Choroid plexus epithelial cell (primary cell): ENCODE measurements at regions not wholly inside any gene's neighbourhood (a gene's known extent, or its start where the extent isn't known, plus 50 kb on each side); places are given as distances from the start of the nearest gene placed in this dataset.

Source experiments
- DNase-seq: peaks from one replicate; pipeline ENCODE4 v3.0.0-alpha.2; 2010; ENCODE audit warnings: low read depth
- H3K4me3 ChIP-seq: 2 replicates; pipeline ENCODE4 v1.5.1; 2011; ENCODE audit warnings: low read depth, mild to moderate bottlenecking, control low read depth, low read length, moderate library complexity
- TF ChIP-seq, protein P1 (sequence below): conservative IDR thresholded peaks from 2 replicates; pipeline ENCODE4 v1.5.1; 2011; ENCODE audit warnings: low read depth, mild to moderate bottlenecking, control low read depth, inconsistent platforms, low read length, moderate library complexity

- no peak overlapping the region for H3K4me3 ChIP-seq
- no peak for DNase-seq
- TF ChIP-seq, protein P1, sequence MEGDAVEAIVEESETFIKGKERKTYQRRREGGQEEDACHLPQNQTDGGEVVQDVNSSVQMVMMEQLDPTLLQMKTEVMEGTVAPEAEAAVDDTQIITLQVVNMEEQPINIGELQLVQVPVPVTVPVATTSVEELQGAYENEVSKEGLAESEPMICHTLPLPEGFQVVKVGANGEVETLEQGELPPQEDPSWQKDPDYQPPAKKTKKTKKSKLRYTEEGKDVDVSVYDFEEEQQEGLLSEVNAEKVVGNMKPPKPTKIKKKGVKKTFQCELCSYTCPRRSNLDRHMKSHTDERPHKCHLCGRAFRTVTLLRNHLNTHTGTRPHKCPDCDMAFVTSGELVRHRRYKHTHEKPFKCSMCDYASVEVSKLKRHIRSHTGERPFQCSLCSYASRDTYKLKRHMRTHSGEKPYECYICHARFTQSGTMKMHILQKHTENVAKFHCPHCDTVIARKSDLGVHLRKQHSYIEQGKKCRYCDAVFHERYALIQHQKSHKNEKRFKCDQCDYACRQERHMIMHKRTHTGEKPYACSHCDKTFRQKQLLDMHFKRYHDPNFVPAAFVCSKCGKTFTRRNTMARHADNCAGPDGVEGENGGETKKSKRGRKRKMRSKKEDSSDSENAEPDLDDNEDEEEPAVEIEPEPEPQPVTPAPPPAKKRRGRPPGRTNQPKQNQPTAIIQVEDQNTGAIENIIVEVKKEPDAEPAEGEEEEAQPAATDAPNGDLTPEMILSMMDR, result no peak
These were observed 75.5 kb downstream of the PALM2AKAP2 start for GRCh38 chr9:109855540-109855939.

DNA sequence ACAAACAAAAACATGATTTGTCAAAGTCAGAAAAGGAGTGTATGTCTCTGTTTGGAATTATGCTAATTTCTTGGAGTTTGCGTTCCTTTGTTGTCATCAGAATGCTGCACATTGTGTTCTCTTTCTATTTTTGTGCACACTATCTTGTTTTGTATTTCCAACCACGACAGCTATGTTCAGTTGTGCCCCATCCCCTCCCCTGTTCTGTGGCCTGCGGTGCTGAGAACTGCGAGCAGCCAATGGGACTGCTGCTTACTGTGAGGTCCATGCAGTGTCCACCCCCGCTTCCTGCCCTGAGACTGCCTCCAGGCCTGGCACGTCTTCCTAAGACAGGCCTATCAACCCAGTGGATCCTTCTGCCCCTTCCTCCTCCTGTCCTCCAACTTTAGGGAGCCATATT lies 76.8 kb downstream of the PALM2AKAP2 start:
- peak; percentile 86 for DNase-seq
- TF ChIP-seq, protein P1, result no peak
- H3K4me3 ChIP-seq, result no peak overlapping the region

- no peak for DNase-seq
- TF ChIP-seq, protein P1, result no peak
These were observed 77.3 kb downstream of the PALM2AKAP2 start for GRCh38 chr9:109857336-109857735.

DNA sequence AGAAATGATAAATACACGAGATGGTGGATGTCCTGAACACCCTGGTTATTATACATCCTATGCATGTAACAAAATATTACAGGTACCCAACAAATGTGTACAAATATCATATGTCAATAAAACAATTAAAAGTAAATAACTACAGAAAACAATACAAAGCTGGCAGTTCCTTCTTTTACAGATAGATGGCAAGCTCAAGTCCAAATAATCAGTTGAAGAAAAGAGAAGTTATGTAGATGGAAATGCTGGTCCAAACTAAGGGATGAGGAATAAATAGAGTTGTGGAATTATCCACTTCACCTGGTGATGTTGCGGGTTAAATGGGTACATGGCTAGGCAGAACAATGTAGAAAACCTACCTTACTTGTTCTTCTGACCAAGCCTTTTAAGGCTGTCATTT lies 79.4 kb downstream of the PALM2AKAP2 start:
- peak; percentile 28 for DNase-seq
- TF ChIP-seq, protein P1, result peak; percentile 59
- no peak overlapping the region for H3K4me3 ChIP-seq

More at GRCh38 chr9:109857336-109857735, 77.3 kb downstream of the PALM2AKAP2 start:
- no peak overlapping the region for H3K4me3 ChIP-seq

GRCh38 chr9:109860521-109860920 lies 80.5 kb downstream of the PALM2AKAP2 start:
- no peak for DNase-seq
- TF ChIP-seq, protein P1, result no peak
- no peak overlapping the region for H3K4me3 ChIP-seq

DNA sequence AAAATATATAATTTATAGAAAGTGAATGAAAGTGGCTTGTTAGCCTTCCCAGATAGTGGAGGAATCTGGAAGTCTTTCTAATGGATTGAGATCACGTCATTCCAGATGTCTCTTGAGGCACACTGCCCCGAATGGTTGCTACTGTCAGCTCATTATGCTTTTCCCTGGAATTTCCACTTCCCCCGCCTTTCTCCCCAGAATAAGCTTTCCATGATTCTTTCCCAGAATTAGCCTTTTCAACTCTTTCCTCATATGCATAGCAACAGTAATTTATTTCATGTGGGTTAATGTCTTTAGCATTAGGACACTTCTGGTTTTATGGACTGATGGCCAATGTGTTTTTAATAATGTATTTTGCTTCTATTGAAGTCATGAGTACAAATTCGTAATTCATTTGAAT lies 81.5 kb downstream of the PALM2AKAP2 start:
- no peak overlapping the region for H3K4me3 ChIP-seq
- DNase-seq, result no peak
- TF ChIP-seq, protein P1, result no peak

GRCh38 chr9:109861918-109862317 lies 81.9 kb downstream of the PALM2AKAP2 start:
- DNase-seq, result no peak
- no peak overlapping the region for H3K4me3 ChIP-seq
- TF ChIP-seq, protein P1, result no peak
